ENCODE measurements at regions not wholly inside any gene's neighbourhood (a gene's known extent, or its start where the extent isn't known, plus 50 kb on each side); places are given as distances from the start of the nearest gene placed in this dataset.

GRCh38 chr13:89902223-89902622 is 1445.3 kb upstream of the MIR17HG start:
- no peak for TF ChIP-seq CTCF (IDR thresholded peaks at IDR 0.05; ENCODE audit: low read depth, low read length)
- TF ChIP-seq EZH2phosphoT487 (IDR thresholded peaks at IDR 0.05; ENCODE audit: low read depth) = no peak

Measured in OCI-LY3 (cell line).